ENCODE measurements at regions not wholly inside any gene's neighbourhood (a gene's known extent, or its start where the extent isn't known, plus 50 kb on each side); places are given as distances from the start of the nearest gene placed in this dataset.

DNA sequence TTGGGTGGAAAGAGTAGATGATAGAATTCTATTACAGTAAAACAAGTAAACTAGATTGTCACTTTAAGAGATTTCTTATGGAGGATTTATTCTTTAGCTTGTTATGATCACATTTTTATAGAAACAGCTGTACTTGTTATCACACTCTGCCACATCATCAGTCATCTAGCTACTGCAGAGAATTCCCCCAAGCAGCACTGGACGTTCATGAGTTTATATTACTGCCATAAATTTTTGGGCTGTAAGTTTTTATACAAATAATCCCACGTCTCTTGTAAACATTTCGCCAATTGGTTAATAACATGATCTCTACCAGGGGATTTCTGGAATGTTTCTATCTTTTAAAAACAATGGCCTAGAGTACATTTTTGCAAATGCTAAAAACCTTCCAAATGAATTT is 238.8 kb downstream of the POLR1F start:
- TF ChIP-seq, protein P1, sequence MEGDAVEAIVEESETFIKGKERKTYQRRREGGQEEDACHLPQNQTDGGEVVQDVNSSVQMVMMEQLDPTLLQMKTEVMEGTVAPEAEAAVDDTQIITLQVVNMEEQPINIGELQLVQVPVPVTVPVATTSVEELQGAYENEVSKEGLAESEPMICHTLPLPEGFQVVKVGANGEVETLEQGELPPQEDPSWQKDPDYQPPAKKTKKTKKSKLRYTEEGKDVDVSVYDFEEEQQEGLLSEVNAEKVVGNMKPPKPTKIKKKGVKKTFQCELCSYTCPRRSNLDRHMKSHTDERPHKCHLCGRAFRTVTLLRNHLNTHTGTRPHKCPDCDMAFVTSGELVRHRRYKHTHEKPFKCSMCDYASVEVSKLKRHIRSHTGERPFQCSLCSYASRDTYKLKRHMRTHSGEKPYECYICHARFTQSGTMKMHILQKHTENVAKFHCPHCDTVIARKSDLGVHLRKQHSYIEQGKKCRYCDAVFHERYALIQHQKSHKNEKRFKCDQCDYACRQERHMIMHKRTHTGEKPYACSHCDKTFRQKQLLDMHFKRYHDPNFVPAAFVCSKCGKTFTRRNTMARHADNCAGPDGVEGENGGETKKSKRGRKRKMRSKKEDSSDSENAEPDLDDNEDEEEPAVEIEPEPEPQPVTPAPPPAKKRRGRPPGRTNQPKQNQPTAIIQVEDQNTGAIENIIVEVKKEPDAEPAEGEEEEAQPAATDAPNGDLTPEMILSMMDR (conservative IDR thresholded peaks at IDR 0.05; ENCODE audit: low read depth): no peak
- CTCF ChIA-PET: interaction anchor here (0.6 kb wide), 1 partner anchor 21 kb away, joined by 4 read pairs; no protein-coding TSS in a partner anchor
- H3K27ac ChIP-seq: no peak overlapping the region
- POLR2A ChIA-PET (ENCODE audit: low non-redundant PET): no interaction called here
- no peak for DNase-seq (ENCODE audit: low spot score)

DNA sequence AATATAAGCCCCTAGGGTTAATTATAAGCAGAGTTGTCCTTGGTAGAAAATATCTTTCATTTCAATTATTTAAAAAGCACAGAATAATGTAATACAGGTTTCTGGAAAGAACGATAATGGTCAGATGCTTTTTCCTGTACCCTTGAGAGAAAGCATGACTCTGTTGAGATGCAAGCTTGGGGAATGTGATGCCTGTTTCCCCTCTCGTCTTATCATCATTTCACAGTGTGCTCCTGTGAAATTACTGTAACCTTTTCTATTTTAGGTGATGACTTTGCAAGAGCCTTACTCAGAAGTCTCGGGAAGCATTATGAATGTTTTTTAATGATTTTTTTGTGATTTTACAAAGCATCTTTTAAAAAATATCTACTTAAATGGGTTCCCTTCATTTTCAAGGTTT is 243.0 kb downstream of the POLR1F start:
- no peak overlapping the region for H3K27ac ChIP-seq
- ChIA-PET CTCF (no interaction called here), POLR2A (ENCODE audit: low non-redundant PET) (no interaction called here)
- TF ChIP-seq, protein P1 (conservative IDR thresholded peaks at IDR 0.05; ENCODE audit: low read depth): no peak
- no peak for DNase-seq (ENCODE audit: low spot score)

DNA sequence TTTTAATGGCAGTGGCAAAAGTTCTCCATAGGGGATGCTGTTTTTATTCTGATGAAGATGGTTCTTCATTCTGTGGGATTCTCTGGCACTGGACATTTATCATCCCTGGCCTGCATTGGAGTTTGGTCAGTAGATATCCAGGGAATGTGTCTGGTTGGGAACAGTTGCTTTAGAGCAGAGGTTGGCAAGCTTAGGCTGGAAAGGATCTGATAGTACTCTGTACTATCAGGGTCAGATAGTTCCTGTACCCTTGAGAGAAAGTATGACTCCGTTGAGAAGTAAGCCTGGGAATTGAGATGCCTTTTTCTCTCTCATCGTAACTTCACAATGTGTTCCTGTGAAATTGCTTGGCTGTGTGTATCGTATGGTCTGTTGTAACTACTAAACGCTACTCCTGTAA is 244.1 kb downstream of the POLR1F start:
- no peak overlapping the region for H3K27ac ChIP-seq
- TF ChIP-seq, protein P1 (conservative IDR thresholded peaks at IDR 0.05; ENCODE audit: low read depth): no peak
- CTCF ChIA-PET: no interaction called here
- no peak for DNase-seq (ENCODE audit: low spot score)
- POLR2A ChIA-PET (ENCODE audit: low non-redundant PET): no interaction called here

DNA sequence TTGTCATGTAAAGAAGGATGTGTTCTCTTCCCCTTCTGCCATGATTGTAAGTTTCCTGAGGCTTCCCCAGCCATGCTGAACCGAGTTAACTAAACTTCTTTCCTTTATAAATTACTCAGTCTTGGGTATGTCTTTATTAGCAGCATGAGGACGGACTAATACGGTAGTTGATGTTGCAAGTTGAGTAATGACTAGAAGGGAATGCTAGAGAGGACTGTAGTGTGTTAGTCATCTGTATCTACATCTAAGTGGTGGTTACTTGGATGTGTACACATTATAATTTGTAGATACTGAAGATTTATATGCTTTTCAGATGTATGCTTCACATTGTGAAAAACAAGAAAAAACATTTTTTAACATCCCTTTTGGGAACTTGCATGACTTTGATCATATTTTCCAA is 244.6 kb downstream of the POLR1F start:
- POLR2A ChIA-PET (ENCODE audit: low non-redundant PET): no interaction called here
- CTCF ChIA-PET: no interaction called here
- DNase-seq (ENCODE audit: low spot score): no peak
- no peak overlapping the region for H3K27ac ChIP-seq
- TF ChIP-seq, protein P1 (conservative IDR thresholded peaks at IDR 0.05; ENCODE audit: low read depth): no peak

- POLR2A ChIA-PET (ENCODE audit: low non-redundant PET): no interaction called here
- no peak overlapping the region for H3K27ac ChIP-seq
- no peak for DNase-seq (ENCODE audit: low spot score)
- TF ChIP-seq, protein P1 (conservative IDR thresholded peaks at IDR 0.05; ENCODE audit: low read depth): no peak
- CTCF ChIA-PET: no interaction called here
Measured at GRCh38 chr7:19463581-19463980, 245.3 kb downstream of the POLR1F start.

DNA sequence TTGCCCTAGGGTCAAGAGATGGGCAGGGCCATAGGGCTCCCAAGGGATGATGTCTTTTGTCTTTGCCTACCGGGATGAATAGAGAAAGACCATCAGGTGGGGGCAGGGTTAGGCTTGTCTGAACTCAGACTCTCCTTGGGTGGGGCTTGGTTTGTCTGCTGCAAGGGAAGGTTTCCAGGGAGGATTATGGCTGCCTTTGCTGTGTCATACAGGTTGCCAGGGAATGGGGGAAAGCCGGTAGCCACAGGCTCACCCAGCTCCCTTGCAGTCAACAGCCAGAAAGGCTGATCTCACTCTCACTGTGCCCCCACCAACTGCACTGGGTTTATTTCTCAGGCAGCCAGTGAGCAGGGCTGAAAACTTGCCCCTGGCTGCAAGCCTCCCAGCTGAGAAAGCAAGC is 253.2 kb downstream of the POLR1F start:
- TF ChIP-seq, protein P1 (conservative IDR thresholded peaks at IDR 0.05; ENCODE audit: low read depth): no peak
- CTCF ChIA-PET: no interaction called here
- POLR2A ChIA-PET (ENCODE audit: low non-redundant PET): no interaction called here
- peak overlapping the region; percentile 41 for H3K27ac ChIP-seq
- no peak for DNase-seq (ENCODE audit: low spot score)

GRCh38 chr7:19448091-19448490 is 260.7 kb downstream of the POLR1F start:
- no peak for DNase-seq (ENCODE audit: low spot score)
- CTCF ChIA-PET: no interaction called here
- TF ChIP-seq, protein P1 (conservative IDR thresholded peaks at IDR 0.05; ENCODE audit: low read depth): no peak

More at GRCh38 chr7:19448091-19448490, 260.7 kb downstream of the POLR1F start:
- H3K27ac ChIP-seq: no peak overlapping the region
- POLR2A ChIA-PET (ENCODE audit: low non-redundant PET): no interaction called here

Data from RWPE1 (cell line).